ENCODE measurements at regions not wholly inside any gene's neighbourhood (a gene's known extent, or its start where the extent isn't known, plus 50 kb on each side); places are given as distances from the start of the nearest gene placed in this dataset.
"Not testable (repeated sequence)": the region's sequence is repeated elsewhere in the genome, so short reads cannot be mapped to it uniquely, and the experiment has no call there.

DNA sequence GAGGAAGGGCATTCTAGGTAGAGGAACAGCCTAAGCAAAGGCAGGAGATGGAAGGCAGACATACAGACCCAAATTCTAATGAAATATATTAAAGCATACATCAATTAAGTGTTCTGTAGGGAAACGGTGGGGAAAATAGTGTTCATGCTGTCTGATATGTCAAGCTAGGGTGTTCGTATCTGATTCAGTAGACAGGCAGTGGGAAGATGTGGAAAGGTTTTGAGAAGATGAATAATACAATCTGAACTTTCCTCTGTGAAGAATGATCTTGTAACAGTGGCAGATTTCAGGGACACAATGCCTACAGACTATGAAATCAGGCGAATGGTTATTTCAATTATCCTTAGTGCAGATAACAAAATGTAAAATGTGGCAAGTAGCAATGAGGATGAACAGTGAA, 594.2 kb downstream of the KCTD12 start:
- DNase-seq (ENCODE audit: low read depth, low spot score), result no peak

DNA sequence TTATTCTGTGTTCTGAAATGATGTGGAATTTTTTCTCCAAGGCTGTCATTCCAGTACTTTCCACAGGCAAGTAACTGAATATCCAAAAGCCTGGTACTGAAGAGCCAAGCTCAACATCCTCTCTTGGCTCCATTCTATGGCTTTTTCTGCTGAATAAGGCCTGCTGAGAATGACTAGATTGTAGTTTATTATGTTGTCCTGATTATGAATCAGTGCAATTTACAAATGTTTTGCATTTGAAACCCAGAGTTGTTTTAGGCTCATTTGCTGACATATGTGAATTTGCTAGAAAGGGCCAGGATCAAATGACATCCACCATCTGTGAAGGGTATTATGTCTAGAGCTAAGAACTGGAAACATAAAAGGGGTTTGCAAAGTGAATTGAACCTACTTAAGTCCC, 596.6 kb downstream of the KCTD12 start:
- peak; percentile 68 for DNase-seq (ENCODE audit: low read depth, low spot score)

DNA sequence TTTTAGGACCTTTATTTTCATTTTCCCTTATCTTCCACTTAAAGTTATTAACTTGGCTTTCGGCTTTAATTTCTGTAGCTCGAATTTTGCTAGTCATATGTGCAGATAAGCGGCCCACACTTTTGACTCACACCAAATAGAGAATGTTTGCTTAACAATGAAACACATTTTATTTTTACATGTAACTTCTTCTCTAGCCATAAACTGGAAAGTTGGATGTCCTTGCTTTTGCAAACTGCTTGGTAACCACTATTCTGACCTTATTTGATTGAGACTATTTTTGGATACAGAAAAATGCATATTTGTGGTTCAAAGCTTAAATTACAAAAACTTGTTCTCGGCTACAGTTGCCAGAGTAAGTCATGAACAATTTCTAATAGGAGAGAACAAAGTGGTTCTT, 600.0 kb downstream of the KCTD12 start:
- DNase-seq (ENCODE audit: low read depth, low spot score), result no peak

DNA sequence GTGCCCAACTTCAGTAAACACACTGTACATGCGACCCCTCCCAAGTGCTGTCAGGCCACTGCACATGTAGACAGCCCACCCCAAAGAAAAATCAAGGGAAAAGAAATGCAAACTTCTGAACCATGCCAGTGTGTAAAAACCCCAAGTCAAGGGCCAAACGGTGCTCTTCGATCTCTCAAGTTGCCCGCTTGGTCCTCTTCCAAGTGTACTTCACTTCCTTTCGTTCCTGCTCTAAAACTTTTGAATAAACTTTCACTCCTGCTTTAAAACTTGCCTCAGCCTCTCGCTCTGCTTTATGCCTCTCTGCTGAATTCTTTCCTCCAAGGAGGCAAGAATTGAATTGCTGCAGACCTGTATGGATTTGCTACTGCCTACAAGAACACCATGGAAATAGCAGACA, 600.7 kb downstream of the KCTD12 start:
- no peak for DNase-seq (ENCODE audit: low read depth, low spot score)

DNA sequence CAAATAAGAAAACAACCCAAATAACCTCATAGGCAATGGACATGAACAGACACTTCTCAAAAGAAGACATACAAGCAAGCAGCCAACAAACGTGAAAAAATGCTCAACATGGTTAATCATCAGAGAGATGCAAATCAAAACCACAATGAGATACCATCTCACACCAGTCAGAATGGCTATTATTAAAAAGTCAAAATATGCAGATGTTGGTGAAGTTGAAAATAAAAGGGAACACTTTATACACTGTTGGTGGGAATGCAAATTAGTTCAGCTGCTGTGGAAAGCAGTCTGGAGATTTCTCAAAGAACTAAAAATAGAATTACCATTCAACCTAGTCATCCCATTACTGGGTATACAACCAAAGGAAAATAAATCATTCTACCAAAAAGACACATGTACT, 606.4 kb downstream of the KCTD12 start:
- not testable (repeated sequence) for DNase-seq (ENCODE audit: low read depth, low spot score)

DNA sequence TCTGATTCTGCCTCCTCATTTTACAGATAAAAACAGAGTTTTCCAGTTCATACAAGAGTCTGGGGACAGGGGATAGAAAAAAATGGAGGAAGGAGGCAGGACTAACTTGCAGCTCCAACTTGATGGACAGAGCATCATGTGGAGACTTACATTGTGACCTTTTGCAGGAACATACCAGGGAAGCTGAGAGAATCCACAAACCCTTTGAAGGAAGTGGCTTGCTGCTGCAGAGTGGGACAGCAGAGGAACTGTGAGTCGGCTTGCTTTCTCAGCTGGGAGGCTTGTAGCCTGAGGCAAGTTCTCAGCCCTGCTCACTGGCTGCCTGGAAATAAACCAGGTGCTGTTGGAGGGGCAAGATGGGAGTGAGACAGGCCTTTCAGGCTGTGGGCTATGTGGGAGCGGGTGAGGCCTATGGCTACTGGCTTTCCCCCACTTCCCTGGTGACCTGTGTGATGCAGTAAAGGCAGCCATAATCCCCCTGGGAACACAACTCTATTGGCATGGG, 614.4 kb downstream of the KCTD12 start:
- peak; percentile 41 for DNase-seq (ENCODE audit: low read depth, low spot score)

DNA sequence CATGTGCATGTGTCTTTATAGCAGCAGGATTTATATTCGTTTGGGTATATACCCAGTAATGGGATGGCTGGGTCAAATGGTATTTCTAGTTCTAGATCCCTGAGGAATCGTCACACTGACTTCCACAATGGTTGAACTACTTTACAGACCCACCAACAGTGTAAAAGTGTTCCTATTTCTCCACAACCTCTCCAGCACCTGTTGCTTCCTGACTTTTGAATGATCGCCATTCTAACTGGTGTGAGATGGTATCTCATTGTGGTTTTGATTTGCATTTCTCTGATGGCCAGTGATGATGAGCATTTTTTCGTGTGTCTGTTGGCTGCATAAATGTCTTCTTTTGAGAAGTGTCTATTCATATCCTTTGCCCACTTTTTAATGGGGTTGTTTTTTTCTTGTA, 617.9 kb downstream of the KCTD12 start:
- not testable (repeated sequence) for DNase-seq (ENCODE audit: low read depth, low spot score)

DNA sequence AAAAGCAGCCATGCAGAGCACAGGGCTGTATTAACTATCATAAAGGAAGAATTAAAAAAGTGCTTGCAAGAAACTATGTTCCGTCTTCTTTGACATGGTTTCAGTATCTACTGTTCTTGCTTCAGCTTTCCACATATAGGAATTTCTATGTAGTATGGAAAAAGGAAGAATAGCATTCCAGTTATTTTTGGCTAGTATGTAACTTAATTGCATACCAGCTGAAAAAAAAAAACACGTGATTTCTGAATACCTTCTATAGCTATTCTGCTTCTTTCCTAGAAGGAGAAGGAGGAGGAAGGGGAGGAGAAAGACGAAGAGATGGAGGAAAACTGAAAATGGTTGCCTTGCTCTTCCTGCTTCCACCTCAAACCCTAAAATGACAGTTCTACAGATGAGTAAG, 619.0 kb downstream of the KCTD12 start:
- DNase-seq (ENCODE audit: low read depth, low spot score), result no peak

DNA sequence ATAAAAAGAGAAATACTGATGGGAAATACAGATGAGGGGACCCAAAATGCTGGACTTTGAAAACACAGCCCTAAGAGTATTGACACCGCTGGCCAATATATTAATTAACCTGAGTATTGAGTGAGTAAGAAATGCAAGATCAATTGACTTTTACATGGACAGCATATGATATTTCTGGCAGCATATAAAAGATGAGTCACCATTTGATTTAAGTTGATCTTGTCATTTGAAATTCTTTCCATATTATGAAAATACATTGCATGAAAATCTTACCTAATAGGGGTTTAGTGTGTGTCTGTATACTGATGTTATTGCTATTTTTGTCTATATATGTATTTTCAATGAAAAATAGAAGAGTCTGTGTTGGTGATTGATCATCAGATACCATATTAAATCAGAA, 619.6 kb downstream of the KCTD12 start:
- DNase-seq (ENCODE audit: low read depth, low spot score), result no peak

DNA sequence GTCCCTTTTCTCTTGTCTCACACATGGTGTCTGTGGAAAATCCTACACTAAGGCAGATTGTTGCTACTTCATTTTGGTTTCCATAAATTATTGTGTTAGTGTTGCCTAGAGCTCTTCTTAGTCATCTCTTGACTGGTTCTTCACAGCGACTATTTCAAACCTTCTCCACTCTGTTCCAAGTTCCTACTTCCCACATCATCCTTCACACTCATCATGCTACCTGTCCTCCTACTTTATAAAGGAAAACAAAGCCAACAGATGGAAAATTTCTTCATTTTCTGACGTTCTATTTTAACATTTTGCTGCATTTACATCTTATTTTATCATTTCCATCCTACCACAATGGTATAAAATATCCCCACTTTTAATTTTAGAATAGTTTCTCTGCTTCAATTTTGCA, 614.1 kb downstream of the LMO7 start:
- DNase-seq (ENCODE audit: low read depth, low spot score), result no peak

DNA sequence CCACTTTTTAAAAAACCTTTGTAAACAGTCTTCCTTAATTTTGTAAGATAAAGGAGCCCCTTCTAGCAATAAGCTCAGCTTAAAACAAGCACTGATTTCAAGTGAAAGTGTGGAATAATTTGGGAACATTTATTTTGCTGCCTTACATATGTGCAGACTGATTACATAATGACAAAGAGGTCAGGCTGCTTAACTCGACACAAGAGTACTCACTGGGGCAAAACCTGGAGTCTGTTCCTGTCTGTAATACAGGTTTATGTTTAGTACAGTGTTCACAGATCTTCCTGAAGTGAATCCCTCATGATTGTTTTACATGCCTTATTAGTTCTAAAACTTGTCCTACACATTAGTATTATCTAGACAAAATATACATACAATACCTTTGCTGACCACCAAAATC, 609.8 kb downstream of the LMO7 start:
- DNase-seq (ENCODE audit: low read depth, low spot score), result no peak

DNA sequence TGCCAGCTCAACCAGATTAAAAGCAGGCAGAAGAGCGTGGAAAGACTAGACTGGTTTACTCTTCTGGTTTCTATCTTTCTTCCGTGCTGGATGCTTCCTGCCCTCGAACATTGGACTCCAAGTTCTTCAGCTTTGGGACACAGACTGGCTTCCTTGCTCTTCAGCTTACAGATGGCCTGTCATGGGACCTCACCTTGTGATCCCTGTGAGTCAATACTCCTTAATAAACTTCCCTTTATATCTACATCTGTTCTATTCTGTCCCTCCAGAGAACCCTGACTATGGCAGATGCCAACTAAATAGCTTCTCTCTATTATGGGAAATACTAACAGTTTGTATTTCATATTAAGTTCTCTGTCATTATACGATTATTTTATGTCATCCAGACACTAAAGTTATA, 609.1 kb downstream of the LMO7 start:
- DNase-seq (ENCODE audit: low read depth, low spot score), result no peak

DNA sequence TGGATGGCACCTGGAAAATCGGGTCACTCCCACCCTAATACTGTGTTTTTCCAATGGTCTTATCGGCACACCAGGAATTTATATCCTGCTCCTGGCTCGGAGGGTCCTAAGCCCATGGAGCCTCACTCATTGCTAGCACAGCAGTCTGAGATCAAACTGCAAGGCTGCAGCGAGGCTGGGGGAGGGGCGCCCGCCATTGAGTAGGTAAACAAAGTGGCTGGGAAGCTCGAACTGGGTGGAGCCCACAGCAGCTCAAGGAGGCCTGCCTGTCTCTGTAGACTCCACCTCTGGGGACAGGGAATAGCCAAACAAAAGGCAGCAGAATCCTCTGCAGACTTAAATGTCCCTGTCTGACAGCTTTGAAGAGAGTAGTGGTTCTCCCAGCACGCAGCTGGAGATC, 607.0 kb downstream of the LMO7 start:
- not testable (repeated sequence) for DNase-seq (ENCODE audit: low read depth, low spot score)

DNA sequence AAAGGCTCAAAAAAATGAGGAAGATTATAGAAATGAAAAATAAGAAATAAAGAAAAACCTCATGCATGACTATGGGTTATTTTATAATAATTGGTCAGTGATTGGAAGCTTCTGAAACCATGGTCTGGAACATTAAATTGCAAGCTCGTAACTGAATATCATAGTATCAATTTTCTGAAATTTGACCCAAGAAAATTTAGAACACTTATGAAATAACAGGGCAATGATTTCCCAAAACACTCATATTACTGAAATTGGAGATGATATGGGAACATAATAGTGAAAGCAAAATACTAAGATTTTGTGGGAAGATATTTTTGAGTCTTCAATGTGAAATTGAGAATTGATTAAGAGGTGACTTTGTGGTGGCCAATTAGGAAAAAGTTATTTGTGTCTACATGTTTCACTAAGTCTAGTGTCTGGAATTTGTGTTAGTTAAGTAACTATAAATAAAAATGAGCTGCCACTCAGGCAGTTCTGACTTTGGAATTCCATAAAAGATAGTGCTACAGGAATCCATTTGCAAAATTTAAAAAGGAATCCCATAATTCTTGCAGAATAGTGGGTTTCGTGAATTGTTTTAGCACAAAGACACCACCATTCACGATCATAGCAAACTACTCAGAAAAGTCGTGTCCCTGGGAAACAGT, 603.0 kb downstream of the LMO7 start:
- no peak for DNase-seq (ENCODE audit: low read depth, low spot score)

DNA sequence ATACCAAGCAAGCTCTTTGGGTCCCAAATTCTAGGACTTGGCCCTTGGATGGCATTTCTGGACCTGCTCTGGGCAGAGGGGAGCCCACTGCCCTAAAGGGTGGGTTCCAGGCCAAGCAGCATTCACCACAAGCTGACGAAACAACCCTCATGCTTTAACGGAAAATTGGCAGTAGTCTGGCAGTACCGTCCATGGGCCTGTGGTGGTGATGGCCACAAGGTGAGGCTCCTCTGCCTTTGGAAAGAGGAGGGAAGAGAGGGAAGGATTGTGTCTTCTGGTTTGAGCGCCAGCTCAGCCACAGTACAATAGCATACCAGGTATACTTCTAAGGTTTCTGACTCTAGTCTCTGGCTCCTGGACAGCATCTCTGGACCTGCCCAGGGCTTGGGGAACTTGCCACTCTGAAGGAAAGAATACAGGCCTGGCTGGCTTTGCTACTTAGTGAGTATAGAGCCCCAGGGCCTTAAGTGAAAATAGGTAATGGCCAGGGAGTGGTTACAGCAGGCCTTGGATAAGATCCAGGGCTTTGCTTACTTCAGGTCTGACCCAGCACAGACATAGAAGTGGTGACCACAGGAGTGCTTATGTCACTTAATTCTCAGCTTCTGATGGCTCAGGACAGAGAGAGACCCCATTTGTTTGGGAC, 595.5 kb downstream of the LMO7 start:
- no peak for DNase-seq (ENCODE audit: low read depth, low spot score)

DNA sequence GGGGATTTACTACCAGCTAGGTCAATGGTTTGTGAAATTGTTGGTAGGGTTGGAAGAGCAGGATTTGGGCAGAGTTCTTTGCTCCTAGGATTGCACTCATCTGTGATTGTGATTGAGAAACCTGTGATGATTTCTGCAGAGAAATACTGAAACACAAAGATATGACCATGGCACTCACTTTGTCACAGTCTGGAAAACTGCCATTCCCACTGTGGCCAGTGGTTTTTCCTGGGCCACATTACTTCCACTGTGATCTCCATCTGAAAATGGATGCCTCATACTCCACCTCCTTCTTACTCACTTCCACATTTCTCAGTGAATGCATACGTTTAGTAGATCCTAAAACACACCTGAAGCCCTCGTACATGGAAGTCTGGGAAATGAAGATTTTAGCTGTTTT, 593.2 kb downstream of the LMO7 start:
- no peak for DNase-seq (ENCODE audit: low read depth, low spot score)

DNA sequence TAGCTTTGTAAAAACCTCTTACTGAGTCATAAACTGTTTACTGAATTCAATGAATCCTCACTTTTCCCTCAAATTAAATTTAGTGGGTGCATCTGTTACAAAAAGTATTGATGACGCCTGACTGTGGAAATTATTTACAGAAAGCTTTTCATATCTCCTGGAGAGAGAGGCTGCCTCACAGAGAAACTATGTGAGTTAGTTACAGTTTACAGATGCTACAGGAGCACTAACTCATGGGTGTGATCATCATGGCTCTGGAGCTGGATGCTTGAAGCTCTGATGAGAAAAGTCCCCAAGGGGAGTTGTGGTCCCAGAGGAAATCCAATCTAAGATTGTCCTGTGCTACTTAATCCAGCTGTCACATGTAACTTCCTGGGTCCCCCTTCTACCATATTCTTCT, 590.8 kb downstream of the LMO7 start:
- no peak for DNase-seq (ENCODE audit: low read depth, low spot score)

DNA sequence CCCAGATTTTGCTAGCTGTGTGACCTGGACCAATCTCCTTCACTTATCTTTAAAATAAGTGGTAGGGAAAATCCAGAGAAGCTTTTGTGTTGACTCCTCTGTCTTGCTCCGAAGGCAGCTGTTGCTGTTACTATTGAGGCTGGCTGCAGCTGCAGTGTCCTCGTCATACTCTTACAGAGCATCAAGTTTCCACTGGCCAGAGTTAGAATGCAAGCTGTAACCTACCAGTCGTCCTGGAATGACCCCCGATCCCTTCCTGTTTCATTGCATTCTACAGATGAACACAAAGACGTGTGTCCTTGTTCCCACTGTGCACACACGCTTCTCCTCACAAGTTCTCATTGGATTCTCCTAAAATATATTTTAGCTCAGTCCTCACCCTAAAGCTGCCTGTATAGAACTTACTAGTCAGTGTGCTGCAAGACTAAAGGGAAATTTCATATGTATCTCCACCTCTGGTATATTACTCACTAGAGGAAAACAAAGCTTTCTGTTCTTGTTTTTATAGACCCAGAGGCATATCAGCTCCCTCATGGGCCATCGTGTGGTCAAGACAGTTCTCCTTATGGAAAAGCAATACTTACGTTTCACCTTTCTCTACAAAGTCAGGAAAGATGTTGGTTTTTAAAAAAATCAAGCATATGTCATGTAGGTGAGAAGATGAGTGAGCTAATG, 589.8 kb downstream of the LMO7 start:
- DNase-seq (ENCODE audit: low read depth, low spot score), result peak; percentile 76

DNA sequence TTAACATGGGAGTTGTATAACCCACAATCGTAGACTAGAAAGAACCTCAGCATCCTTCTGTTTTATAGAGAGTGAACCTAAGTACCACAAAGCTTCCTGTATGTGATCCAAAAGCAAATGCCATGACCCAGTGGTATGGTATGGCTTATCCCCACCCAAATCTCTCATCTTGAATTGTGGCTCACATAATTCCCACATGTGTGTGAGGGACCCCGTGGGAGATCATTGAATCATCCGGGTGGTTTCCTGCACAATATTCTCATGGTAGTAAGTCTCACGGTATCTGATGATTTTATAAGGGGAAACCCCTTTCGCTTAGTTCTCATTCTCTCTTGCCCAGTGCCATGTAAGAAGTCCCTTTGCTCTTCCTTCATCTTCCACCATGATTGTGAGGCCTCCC, 587.9 kb downstream of the LMO7 start:
- DNase-seq (ENCODE audit: low read depth, low spot score), result no peak

DNA sequence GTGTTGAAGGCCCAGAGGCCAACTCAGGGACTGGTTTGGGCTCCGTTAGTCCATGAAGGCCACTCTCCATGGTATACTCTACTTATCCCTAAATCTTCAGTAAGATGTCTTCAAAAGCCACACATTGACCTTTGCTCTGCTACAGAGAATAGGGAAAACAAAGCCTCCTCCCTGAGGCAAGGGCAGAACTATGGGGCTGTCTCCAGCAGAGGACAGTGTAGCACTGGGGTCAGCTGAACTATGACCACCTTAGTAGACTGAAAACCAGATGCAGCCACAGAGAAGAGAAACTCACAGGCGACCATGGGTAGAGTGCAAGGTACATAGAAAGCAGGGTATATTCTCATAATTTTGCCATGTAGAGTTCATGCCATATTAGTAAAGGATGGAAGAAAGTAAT, 587.4 kb downstream of the LMO7 start:
- no peak for DNase-seq (ENCODE audit: low read depth, low spot score)

DNA sequence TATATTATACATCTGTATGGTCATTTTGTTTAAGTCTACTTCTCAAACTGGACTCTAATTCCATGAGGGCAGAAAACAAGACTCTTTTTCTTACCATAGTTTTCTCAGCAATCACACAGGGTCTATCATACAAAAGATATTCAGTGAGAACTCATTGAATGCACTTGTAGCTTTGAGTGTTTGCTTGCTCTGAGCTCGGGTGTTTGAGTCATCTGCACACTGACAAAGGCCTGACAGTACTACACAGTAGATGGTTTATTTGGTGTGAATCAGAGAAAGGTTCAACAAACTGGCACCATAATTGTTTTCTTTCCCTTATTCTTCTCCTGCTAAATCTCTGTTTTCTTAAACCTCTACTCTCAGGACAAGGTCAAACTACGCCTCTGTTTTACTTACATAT, 586.4 kb downstream of the LMO7 start:
- DNase-seq (ENCODE audit: low read depth, low spot score), result peak; percentile 75

DNA sequence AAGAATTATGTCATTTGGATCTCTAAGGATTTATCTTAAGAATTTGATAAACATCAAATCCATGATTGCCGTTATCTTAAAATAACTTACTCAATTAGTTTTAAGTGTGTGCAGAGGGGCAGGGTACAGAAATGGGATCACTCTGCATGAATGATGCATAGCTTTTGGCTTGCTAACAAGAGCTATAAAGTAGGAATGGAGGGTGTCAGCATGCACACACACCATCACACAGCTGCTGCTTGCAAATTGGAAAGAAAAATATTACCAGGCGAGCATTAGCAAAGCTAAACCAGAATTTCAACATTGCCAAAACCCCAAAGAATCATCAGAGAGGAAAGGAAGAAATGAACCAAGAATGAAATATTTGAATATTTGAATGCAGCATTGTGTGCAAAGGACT, 580.6 kb downstream of the LMO7 start:
- DNase-seq (ENCODE audit: low read depth, low spot score), result peak; percentile 21

DNA sequence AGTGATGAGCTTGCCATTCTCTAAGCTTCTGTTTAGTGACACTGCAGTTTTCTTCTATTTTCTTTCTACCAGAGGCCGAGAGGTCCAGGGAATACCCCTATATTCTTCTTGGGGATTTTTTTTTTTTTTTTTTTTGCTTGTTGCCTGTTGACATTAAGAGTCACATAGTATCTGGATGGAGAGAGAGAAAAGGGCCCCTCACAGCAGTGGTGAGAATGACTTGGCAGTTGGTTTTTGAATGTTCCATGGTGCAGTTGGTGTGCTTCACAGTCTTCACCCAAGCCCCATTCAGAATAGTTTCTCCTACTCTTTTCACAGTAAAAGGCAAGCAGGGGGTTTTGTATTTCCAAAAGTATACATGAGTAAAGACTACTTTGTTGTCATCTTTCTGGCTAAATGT, 577.9 kb downstream of the LMO7 start:
- no peak for DNase-seq (ENCODE audit: low read depth, low spot score)

All from brain pericyte (primary cell).